MM.1S (cell line): ENCODE measurements at regions not wholly inside any gene's neighbourhood (a gene's known extent, or its start where the extent isn't known, plus 50 kb on each side); places are given as distances from the start of the nearest gene placed in this dataset.

Experiments used
- CTCF ChIP-seq: fragments of 300-600 bp; sonication (generic); IDR thresholded peaks from 2 replicates; pipeline ENCODE4 v1.5.1; 2016; ENCODE audit warnings: antibody characterized with exemption, low read length, mixed read lengths
- EZH2 ChIP-seq: fragments of 300-600 bp; sonication (generic); optimal IDR thresholded peaks from 2 replicates; pipeline ENCODE3; 2017; ENCODE audit warnings: low read depth, mild to moderate bottlenecking, antibody characterized with exemption, low read length, mixed read lengths
- EZH2phosphoT487 ChIP-seq: fragments of 300-600 bp; sonication (generic); IDR thresholded peaks from 2 replicates; pipeline ENCODE4 v1.6.1; 2018; ENCODE audit warnings: antibody characterized with exemption, low read length

- TF ChIP-seq CTCF (no peak), EZH2 (no peak), EZH2phosphoT487 (no peak)
Measured at GRCh38 chr7:85454904-85455303, 268.0 kb upstream of the SEMA3D start.
